Omental fat pad (tissue), 3 donors: ENCODE measurements at regions not wholly inside any gene's neighbourhood (a gene's known extent, or its start where the extent isn't known, plus 50 kb on each side); places are given as distances from the start of the nearest gene placed in this dataset.
"Not testable (repeated sequence)": the region's sequence is repeated elsewhere in the genome, so short reads cannot be mapped to it uniquely, and the experiment has no call there.

Experiments
- ATAC-seq: fragments of 150-250 bp; one replicate; pipeline ENCODE4 v1.9.1; 2016; ENCODE audit warnings: mild to moderate bottlenecking, moderate library complexity; ENCODE audit not compliant: low FRiP score
- DNase-seq: peaks from one replicate; pipeline ENCODE4 v3.0.0-alpha.2; 2019; ENCODE audit warnings: low spot score
- TF ChIP-seq, protein P1 (sequence below), 3 donors: fragments of 450-650 bp; IDR thresholded peaks; one replicate each; pipeline ENCODE4 v1.5.1; 2016 to 2017; ENCODE audit warnings: antibody characterized with exemption in 3 of 3, mild to moderate bottlenecking in 3 of 3, moderate library complexity in 2 of 3

DNA sequence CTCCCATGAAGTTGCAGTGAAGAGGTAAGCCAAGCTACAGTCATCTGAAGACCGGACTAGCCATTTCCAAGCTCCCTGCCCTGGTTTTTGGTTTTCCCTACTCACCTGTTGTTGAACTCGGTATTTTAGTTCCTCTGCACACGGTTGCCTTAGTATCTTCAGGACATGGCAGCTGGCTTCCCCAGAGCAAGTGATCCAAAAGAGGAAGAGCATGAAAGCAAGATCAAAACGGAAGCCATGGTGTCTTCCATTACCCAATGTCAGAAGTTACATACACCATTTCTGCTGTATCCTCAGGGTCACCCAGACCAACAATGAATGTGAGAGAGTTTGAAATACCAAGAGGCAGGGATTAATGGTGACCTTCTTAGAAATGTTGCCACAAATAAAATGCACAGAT, 276.6 kb upstream of the CNR1 start:
- no peak for ATAC-seq
- TF ChIP-seq, protein P1, sequence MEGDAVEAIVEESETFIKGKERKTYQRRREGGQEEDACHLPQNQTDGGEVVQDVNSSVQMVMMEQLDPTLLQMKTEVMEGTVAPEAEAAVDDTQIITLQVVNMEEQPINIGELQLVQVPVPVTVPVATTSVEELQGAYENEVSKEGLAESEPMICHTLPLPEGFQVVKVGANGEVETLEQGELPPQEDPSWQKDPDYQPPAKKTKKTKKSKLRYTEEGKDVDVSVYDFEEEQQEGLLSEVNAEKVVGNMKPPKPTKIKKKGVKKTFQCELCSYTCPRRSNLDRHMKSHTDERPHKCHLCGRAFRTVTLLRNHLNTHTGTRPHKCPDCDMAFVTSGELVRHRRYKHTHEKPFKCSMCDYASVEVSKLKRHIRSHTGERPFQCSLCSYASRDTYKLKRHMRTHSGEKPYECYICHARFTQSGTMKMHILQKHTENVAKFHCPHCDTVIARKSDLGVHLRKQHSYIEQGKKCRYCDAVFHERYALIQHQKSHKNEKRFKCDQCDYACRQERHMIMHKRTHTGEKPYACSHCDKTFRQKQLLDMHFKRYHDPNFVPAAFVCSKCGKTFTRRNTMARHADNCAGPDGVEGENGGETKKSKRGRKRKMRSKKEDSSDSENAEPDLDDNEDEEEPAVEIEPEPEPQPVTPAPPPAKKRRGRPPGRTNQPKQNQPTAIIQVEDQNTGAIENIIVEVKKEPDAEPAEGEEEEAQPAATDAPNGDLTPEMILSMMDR (IDR thresholded peaks at IDR 0.05): no peak

DNA sequence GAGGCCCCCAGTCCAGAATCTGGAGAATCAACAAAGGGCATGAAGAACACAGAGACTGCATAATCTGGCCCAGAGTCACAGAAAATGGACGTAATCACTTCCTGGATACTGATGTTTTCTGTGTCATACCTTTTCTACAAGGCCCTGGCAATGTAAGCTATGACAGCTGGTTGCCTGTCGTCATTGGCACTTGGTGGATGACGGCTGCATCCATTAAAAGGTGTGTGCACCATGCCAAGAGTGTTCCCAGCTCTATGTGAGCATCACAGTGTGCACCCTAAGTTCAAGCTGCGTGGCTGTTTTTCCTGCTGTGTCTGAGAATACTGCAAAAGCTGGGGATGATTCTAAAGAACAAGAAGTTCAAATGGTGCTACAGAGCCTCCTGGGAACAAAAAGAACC, 275.2 kb upstream of the CNR1 start:
- DNase-seq (no peak), ATAC-seq (no peak)
- TF ChIP-seq, protein P1 (IDR thresholded peaks at IDR 0.05): no peak

More for the DNA sequence above, 276.6 kb upstream of the CNR1 start:
- DNase-seq: no peak

DNA sequence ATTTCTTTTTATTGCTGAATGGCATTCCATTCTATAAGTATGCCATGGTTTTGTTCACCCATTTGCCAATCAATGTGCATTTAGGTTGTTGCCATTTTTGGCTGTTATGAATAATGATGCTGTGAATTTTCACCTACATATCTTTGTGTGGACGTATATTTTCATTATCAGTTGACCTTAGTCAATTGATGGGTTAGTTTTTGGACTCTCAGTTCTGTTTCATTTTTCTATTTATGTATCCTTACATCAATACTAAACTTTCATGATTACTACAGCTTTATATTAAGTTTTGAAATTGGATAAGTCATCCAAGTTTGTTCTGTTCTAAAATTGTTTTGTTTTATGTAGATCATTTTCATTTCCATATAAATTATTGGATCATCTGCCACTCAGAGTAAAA, 261.9 kb upstream of the CNR1 start:
- DNase-seq: no peak
- ATAC-seq: no peak
- TF ChIP-seq, protein P1 (IDR thresholded peaks at IDR 0.05): no peak

DNA sequence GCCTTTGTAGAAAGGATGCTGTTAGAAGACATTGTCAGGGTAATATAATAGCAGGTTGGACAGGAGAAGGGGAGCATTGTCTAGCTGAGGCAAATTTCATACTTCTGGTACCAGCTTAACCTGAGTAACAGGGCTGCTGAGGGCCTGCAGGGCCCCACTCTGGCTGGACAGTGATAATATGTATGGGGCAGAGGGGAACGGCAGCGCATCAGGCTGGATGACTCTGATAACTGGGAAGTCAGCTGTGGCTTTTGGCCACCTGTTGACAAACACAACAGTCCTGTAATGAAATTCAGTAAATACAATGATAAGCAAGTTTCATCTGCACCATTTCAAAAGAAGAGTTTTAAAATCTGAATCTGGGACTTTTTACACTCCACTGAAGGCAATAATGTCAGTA, 259.9 kb upstream of the CNR1 start:
- DNase-seq: no peak
- no peak for ATAC-seq
- TF ChIP-seq, protein P1 (IDR thresholded peaks at IDR 0.05): no peak

DNA sequence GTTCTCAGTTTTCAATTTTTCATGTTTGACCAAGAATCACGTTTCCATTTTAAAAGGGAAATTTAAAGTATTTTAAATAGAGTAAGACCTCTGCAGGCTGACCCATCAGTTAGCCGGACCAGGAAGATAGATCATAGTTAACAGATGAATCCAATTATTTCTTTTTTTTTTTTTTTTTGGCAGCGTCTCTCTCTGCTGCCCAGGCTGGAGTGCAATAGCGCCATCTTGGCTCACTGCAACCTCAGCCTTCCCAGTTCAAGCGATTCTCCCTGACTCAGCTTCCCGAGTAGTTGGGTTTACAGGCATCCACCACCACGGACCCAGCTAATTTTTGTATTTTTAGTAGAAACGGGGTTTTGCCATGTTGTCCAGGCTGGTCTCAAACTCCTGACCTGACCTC, 256.7 kb upstream of the CNR1 start:
- DNase-seq: no peak
- no peak for ATAC-seq
- TF ChIP-seq, protein P1 (IDR thresholded peaks at IDR 0.05): no peak

DNA sequence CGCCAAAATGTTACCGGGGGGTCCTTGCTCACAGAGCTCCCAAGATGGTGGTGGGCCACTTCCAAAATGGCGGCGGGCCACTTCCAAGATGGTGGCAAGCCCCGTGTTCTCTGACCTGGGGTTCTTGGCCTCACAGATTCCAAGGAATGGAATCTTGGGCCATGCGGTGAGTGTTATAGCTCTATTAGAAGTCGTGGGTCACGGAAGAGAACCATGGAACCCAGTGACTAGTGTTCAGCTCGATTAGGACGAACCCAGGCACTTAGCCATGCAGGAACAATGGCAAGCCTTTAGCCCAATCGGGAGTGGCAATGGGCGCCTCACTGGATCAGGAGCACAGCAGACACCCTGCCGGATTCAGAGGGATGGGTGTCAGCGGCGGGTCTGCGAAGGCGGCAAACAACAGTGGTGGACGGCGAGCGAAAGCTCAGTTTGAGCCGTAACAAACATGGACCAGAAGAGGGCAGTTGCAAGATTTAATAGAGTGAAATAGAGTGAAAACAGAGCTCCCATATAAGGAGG, 254.9 kb upstream of the CNR1 start:
- DNase-seq, ATAC-seq: not testable (repeated sequence)

DNA sequence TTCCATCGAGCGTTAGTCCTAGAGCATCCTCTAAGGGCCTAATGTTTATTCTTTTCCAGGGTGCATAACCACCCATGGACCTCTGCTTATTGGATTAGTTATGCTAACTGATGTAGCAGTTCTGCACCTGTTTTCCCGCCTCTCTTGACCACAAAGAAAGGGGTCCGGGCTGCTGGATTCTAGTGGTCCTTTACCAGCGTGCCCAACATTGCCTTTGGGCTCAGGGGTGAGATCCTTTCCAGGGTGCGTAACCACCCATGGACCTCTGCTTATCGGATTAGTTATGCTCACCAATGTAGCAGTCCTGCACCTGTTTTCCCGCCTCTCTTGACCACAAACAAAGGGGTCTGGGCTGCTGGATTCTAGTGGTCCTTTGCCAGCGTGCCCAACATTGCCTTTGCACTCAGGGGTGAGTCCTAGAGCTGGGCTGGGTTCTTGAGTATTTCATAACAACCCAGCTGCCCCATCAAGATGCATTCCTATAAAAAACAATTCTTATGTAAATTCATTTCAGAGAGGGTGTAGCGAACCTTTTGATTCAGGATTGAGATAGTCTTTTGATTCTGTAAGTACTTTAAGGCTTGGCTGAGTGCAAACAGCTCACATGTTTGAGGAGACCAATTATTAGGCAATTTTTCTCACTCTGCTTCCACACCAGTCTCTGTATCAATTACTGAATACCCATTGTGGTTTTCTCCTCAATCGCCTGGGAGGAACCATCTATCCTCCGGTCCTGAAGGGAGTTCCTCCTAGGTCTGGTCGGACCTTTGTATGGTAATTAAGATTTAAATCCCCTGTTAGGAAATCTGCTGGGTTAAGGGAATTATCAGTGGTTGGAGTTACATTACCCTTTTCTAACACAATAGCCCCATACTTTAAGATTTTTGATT, 253.0 kb upstream of the CNR1 start:
- DNase-seq, ATAC-seq: not testable (repeated sequence)

DNA sequence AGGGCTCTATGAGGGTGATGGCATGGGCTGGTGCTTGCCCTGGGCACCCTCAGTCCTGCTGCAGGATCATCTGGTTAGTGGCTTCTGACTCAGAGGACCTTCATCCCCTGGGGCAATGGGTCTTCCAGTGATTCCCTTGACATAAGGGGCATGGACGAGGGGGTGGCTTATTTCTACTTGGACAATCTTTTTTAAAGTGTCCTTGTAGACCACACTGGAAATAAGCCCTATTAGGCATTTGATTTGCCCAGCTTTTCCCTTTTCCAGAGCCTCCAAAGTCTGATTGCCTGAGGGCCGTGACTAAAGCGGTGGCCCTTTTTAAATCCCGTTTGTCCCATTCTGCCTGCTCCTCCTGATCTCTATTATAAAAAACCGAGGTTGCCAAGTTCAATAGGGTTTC, 251.2 kb upstream of the CNR1 start:
- not testable (repeated sequence) for ATAC-seq, DNase-seq
